ENCODE measurements at regions not wholly inside any gene's neighbourhood (a gene's known extent, or its start where the extent isn't known, plus 50 kb on each side); places are given as distances from the start of the nearest gene placed in this dataset.

- Histone ChIP-seq H3K4me1 (ENCODE audit: control insufficient read depth, insufficient read depth, low read length) (no peaks in the 10 kb centered on the region), H3K27ac (ENCODE audit: low read length) (no peak overlapping the region), H3K4me3 (ENCODE audit: low read depth in 2 of 2, low read length in 2 of 2) (no peak overlapping the region), H3K9me3 (ENCODE audit: control insufficient read depth, insufficient read depth, low read depth, low read length) (no peaks in the 10 kb centered on the region), H3K27me3 (ENCODE audit: control insufficient read depth, insufficient read depth, low read length) (no peaks in the 10 kb centered on the region), H3K36me3 (ENCODE audit: control insufficient read depth, insufficient read depth, low read length) (no peaks in the 10 kb centered on the region)
- no peak for DNase-seq (ENCODE audit: low read depth, low spot score)
- intact Hi-C loops (cut with micrococcal nuclease; ENCODE audit: unreplicated experiment) = no loop called here
- POLR2A ChIA-PET = no interaction called here
- CTCF ChIA-PET = no interaction called here
- no peak for TF ChIP-seq REST (IDR thresholded peaks at IDR 0.05; ENCODE audit: insufficient read depth in 1 of 2, low read depth in 2 of 2, low read length in 1 of 2)
- no peak for TF ChIP-seq CTCF (IDR thresholded peaks at IDR 0.05)
- no peak for TF ChIP-seq SIN3A (IDR thresholded peaks at IDR 0.05; ENCODE audit: borderline replicate concordance, insufficient read depth, low read depth, low read length)
- no peak for TF ChIP-seq TCF7L2 (IDR thresholded peaks at IDR 0.05; ENCODE audit: low read depth, low read length)
- no peak for TF ChIP-seq POLR2AphosphoS5 (IDR thresholded peaks at IDR 0.05; ENCODE audit: low read depth, low read length)
- in situ Hi-C loops (cut with HindIII; ENCODE audit: low pct_unique_long_range_greater_than_20kb, low sequenced_read_pairs) = no loop called here
- ATAC-seq = no peak
- BruUV-seq (replicated peaks) = no TSS peak
These were observed 380.9 kb upstream of the PRMT6 start for GRCh38 chr1:106675558-106675957.

GRCh38 chr1:106676021-106676420 is 380.5 kb upstream of the PRMT6 start:
- Histone ChIP-seq H3K27ac (ENCODE audit: low read length) (no peak overlapping the region), H3K27me3 (ENCODE audit: control insufficient read depth, insufficient read depth, low read length) (no peaks in the 10 kb centered on the region), H3K9me3 (ENCODE audit: control insufficient read depth, insufficient read depth, low read depth, low read length) (no peaks in the 10 kb centered on the region), H3K36me3 (ENCODE audit: control insufficient read depth, insufficient read depth, low read length) (no peaks in the 10 kb centered on the region), H3K4me1 (ENCODE audit: control insufficient read depth, insufficient read depth, low read length) (no peaks in the 10 kb centered on the region), H3K4me3 (ENCODE audit: low read depth in 2 of 2, low read length in 2 of 2) (no peak overlapping the region)
- intact Hi-C loops (cut with micrococcal nuclease; ENCODE audit: unreplicated experiment) = no loop called here
- POLR2A ChIA-PET = no interaction called here
- in situ Hi-C loops (cut with HindIII; ENCODE audit: low pct_unique_long_range_greater_than_20kb, low sequenced_read_pairs) = no loop called here
- CTCF ChIA-PET = no interaction called here
- TF ChIP-seq SIN3A (IDR thresholded peaks at IDR 0.05; ENCODE audit: borderline replicate concordance, insufficient read depth, low read depth, low read length) (no peak), POLR2AphosphoS5 (IDR thresholded peaks at IDR 0.05; ENCODE audit: low read depth, low read length) (no peak)
- no peak for DNase-seq (ENCODE audit: low read depth, low spot score)
- ATAC-seq = no peak
- BruUV-seq (replicated peaks) = no TSS peak

- intact Hi-C loops (cut with micrococcal nuclease; ENCODE audit: unreplicated experiment) (no loop called here), in situ Hi-C loops (cut with HindIII; ENCODE audit: low pct_unique_long_range_greater_than_20kb, low sequenced_read_pairs) (no loop called here)
- ChIA-PET POLR2A (no interaction called here), CTCF (no interaction called here)
- no peak for ATAC-seq
- TF ChIP-seq POLR2AphosphoS5 (IDR thresholded peaks at IDR 0.05; ENCODE audit: low read depth, low read length) = no peak
- no peak for TF ChIP-seq REST (IDR thresholded peaks at IDR 0.05; ENCODE audit: insufficient read depth in 1 of 2, low read depth in 2 of 2, low read length in 1 of 2)
- TF ChIP-seq TCF7L2 (IDR thresholded peaks at IDR 0.05; ENCODE audit: low read depth, low read length) = no peak
- no peak for TF ChIP-seq CTCF (IDR thresholded peaks at IDR 0.05)
- no peak for TF ChIP-seq SIN3A (IDR thresholded peaks at IDR 0.05; ENCODE audit: borderline replicate concordance, insufficient read depth, low read depth, low read length)
- no peaks in the 10 kb centered on the region for H3K36me3 ChIP-seq (ENCODE audit: control insufficient read depth, insufficient read depth, low read length)
- H3K4me3 ChIP-seq (ENCODE audit: low read depth in 2 of 2, low read length in 2 of 2) = no peak overlapping the region
- H3K27me3 ChIP-seq (ENCODE audit: control insufficient read depth, insufficient read depth, low read length) = no peaks in the 10 kb centered on the region
- H3K9me3 ChIP-seq (ENCODE audit: control insufficient read depth, insufficient read depth, low read depth, low read length) = no peaks in the 10 kb centered on the region
- DNase-seq (ENCODE audit: low read depth, low spot score) = no peak
- no peak overlapping the region for H3K27ac ChIP-seq (ENCODE audit: low read length)
- H3K4me1 ChIP-seq (ENCODE audit: control insufficient read depth, insufficient read depth, low read length) = no peaks in the 10 kb centered on the region
- BruUV-seq (replicated peaks) = no TSS peak
These were observed 379.3 kb upstream of the PRMT6 start for GRCh38 chr1:106677181-106677580.

All from Panc1 (cell line).